ENCODE measurements at regions not wholly inside any gene's neighbourhood (a gene's known extent, or its start where the extent isn't known, plus 50 kb on each side); places are given as distances from the start of the nearest gene placed in this dataset.

DNA sequence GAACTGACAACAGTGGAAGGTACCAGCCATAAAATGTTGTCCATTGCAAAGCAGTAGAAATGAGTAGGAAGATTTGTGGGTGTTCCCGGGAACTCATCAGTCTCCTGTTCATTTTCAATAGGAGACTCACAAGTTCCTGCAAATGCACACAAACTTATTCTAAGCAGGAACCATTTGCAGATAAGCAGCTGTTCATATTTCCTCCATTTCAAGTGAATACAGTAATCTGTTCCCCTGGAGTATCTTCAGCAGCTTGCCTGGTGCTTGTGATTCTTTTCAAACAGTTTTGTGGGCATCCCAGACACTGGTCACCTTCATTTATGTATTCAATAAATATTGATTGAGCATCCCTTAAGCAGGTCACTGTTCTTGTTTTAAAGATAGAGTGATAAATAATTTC lies 1315.5 kb upstream of the C9orf72 start:
- no peak overlapping the region for H2AFZ ChIP-seq (ENCODE audit: low read depth, low read length, poor library complexity, severe bottlenecking)
- no peak overlapping the region for H3K4me3 ChIP-seq (replicated peaks in 1 of 2; ENCODE audit: low read depth in 1 of 2, low read length in 2 of 2)
- ATAC-seq (no peak), DNase-seq (ENCODE audit: low read depth, low spot score) (no peak)
- TF ChIP-seq EZH2phosphoT487 (IDR thresholded peaks at IDR 0.05; ENCODE audit: borderline replicate concordance) (no peak), SRF (IDR thresholded peaks at IDR 0.05; ENCODE audit: low read depth) (no peak), TCF7L2 (IDR thresholded peaks at IDR 0.05; ENCODE audit: borderline replicate concordance, extremely low read depth, insufficient read depth, insufficient read length) (no peak), RAD21 (IDR thresholded peaks at IDR 0.05; ENCODE audit: low read depth) (no peak), YY1 (IDR thresholded peaks at IDR 0.05; ENCODE audit: extremely low read depth, insufficient replicate concordance, low read depth, low read length) (no peak), CBX3 (IDR thresholded peaks at IDR 0.05; ENCODE audit: low read depth) (no peak), POLR2AphosphoS5 (IDR thresholded peaks at IDR 0.05; ENCODE audit: low read depth, low read length) (no peak), JUND (IDR thresholded peaks at IDR 0.05) (no peak), ZNF274 (IDR thresholded peaks at IDR 0.05; ENCODE audit: low read depth, low read length) (no peak), ZFX (IDR thresholded peaks at IDR 0.05) (no peak), POLR2A (IDR thresholded peaks at IDR 0.05; ENCODE audit: borderline replicate concordance, extremely low read depth, insufficient read depth, insufficient read length) (no peak), ELF1 (IDR thresholded peaks at IDR 0.05; ENCODE audit: borderline replicate concordance, low read depth) (no peak), EGR1 (IDR thresholded peaks at IDR 0.05; ENCODE audit: low read depth) (no peak), SP1 (IDR thresholded peaks at IDR 0.05; ENCODE audit: low read depth) (no peak)
- TF ChIP-seq, protein P1, sequence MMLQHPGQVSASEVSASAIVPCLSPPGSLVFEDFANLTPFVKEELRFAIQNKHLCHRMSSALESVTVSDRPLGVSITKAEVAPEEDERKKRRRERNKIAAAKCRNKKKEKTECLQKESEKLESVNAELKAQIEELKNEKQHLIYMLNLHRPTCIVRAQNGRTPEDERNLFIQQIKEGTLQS (IDR thresholded peaks at IDR 0.05) = no peak
- TF ChIP-seq, protein P2, sequence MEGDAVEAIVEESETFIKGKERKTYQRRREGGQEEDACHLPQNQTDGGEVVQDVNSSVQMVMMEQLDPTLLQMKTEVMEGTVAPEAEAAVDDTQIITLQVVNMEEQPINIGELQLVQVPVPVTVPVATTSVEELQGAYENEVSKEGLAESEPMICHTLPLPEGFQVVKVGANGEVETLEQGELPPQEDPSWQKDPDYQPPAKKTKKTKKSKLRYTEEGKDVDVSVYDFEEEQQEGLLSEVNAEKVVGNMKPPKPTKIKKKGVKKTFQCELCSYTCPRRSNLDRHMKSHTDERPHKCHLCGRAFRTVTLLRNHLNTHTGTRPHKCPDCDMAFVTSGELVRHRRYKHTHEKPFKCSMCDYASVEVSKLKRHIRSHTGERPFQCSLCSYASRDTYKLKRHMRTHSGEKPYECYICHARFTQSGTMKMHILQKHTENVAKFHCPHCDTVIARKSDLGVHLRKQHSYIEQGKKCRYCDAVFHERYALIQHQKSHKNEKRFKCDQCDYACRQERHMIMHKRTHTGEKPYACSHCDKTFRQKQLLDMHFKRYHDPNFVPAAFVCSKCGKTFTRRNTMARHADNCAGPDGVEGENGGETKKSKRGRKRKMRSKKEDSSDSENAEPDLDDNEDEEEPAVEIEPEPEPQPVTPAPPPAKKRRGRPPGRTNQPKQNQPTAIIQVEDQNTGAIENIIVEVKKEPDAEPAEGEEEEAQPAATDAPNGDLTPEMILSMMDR (IDR thresholded peaks at IDR 0.05 in 2 of 3, conservative IDR thresholded peaks at IDR 0.05 in 1 of 3; ENCODE audit: borderline replicate concordance in 1 of 3, insufficient read depth in 1 of 3, low read depth in 2 of 3, low read length in 2 of 3) = no peak
- TF ChIP-seq, protein P3, sequence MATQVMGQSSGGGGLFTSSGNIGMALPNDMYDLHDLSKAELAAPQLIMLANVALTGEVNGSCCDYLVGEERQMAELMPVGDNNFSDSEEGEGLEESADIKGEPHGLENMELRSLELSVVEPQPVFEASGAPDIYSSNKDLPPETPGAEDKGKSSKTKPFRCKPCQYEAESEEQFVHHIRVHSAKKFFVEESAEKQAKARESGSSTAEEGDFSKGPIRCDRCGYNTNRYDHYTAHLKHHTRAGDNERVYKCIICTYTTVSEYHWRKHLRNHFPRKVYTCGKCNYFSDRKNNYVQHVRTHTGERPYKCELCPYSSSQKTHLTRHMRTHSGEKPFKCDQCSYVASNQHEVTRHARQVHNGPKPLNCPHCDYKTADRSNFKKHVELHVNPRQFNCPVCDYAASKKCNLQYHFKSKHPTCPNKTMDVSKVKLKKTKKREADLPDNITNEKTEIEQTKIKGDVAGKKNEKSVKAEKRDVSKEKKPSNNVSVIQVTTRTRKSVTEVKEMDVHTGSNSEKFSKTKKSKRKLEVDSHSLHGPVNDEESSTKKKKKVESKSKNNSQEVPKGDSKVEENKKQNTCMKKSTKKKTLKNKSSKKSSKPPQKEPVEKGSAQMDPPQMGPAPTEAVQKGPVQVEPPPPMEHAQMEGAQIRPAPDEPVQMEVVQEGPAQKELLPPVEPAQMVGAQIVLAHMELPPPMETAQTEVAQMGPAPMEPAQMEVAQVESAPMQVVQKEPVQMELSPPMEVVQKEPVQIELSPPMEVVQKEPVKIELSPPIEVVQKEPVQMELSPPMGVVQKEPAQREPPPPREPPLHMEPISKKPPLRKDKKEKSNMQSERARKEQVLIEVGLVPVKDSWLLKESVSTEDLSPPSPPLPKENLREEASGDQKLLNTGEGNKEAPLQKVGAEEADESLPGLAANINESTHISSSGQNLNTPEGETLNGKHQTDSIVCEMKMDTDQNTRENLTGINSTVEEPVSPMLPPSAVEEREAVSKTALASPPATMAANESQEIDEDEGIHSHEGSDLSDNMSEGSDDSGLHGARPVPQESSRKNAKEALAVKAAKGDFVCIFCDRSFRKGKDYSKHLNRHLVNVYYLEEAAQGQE (IDR thresholded peaks at IDR 0.05; ENCODE audit: low read depth) = no peak
- TF ChIP-seq, protein P4, sequence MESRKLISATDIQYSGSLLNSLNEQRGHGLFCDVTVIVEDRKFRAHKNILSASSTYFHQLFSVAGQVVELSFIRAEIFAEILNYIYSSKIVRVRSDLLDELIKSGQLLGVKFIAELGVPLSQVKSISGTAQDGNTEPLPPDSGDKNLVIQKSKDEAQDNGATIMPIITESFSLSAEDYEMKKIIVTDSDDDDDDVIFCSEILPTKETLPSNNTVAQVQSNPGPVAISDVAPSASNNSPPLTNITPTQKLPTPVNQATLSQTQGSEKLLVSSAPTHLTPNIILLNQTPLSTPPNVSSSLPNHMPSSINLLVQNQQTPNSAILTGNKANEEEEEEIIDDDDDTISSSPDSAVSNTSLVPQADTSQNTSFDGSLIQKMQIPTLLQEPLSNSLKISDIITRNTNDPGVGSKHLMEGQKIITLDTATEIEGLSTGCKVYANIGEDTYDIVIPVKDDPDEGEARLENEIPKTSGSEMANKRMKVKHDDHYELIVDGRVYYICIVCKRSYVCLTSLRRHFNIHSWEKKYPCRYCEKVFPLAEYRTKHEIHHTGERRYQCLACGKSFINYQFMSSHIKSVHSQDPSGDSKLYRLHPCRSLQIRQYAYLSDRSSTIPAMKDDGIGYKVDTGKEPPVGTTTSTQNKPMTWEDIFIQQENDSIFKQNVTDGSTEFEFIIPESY (IDR thresholded peaks at IDR 0.05; ENCODE audit: extremely low read depth, insufficient replicate concordance, low read length) = no peak
- no peaks in the 10 kb centered on the region for H3K27me3 ChIP-seq (ENCODE audit: insufficient read depth, low read length)
- no TSS peak for BruUV-seq (replicated peaks)
- H3K27ac ChIP-seq (ENCODE audit: low read depth, low read length) = no peak overlapping the region
- ChIA-PET POLR2A (no interaction called here), RAD21 (ENCODE audit: low non-redundant PET in 1 of 2, low total read pairs in 2 of 2, uncharacterized antibody in 2 of 2, unreplicated experiment in 2 of 2) (no interaction called here), CTCF (no interaction called here)
- intact Hi-C loops (cut with micrococcal nuclease) = loop anchor here (10.0 kb wide), 1 partner anchor 806 kb away; no protein-coding TSS in a partner anchor
- H3K79me2 ChIP-seq (ENCODE audit: insufficient read depth, low read length) = no peaks in the 10 kb centered on the region
- no peak overlapping the region for H3K9ac ChIP-seq (ENCODE audit: low read length)
- no peaks in the 10 kb centered on the region for H3K36me3 ChIP-seq (ENCODE audit: control insufficient read depth in 1 of 2, insufficient read depth in 2 of 2, low read length in 2 of 2)
- no peaks in the 10 kb centered on the region for H3K9me3 ChIP-seq (ENCODE audit: control insufficient read depth in 1 of 2, insufficient read depth in 1 of 2, low read depth in 1 of 2, low read length in 2 of 2)
- no peaks in the 10 kb centered on the region for H3K4me1 ChIP-seq (ENCODE audit: control insufficient read depth in 1 of 2, insufficient read depth in 2 of 2, low read length in 2 of 2)
- H3K9me2 ChIP-seq (ENCODE audit: insufficient read depth) = no peaks in the 10 kb centered on the region
- no peaks in the 10 kb centered on the region for H4K20me1 ChIP-seq (ENCODE audit: insufficient read depth)
- H3K4me2 ChIP-seq (ENCODE audit: low read length) = no peak overlapping the region
